Aorta (tissue), 5 donors: ENCODE measurements at regions not wholly inside any gene's neighbourhood (a gene's known extent, or its start where the extent isn't known, plus 50 kb on each side); places are given as distances from the start of the nearest gene placed in this dataset.

ENCODE experiments used
- ATAC-seq: fragments of 200-7000 bp; cut with Tn5 transposase; one replicate; pipeline ENCODE4 v1.9.1; 2022; ENCODE audit warnings: moderate library complexity; ENCODE audit not compliant: low FRiP score
- DNase-seq, 2 donors: peaks; one replicate each; pipeline ENCODE4 v3.0.0-alpha.2; 2020
- H3K27ac ChIP-seq, 2 donors: one replicate each; pipeline ENCODE4 v1.5.1; 2013; ENCODE audit warnings: low read length in 2 of 2, mild to moderate bottlenecking in 2 of 2, moderate library complexity in 2 of 2, control low read depth in 1 of 2, inconsistent platforms in 1 of 2, low read depth in 1 of 2
- H3K27me3 ChIP-seq, 2 donors: one replicate each; pipeline ENCODE4 v1.6.1; 2013; ENCODE audit warnings: control low read depth in 1 of 2, low read length in 1 of 2, mild to moderate bottlenecking in 1 of 2, moderate library complexity in 1 of 2; ENCODE audit not compliant: insufficient read depth in 2 of 2, control insufficient read depth in 1 of 2
- H3K36me3 ChIP-seq, 2 donors: one replicate each; pipeline ENCODE4 v1.6.1; 2013; ENCODE audit warnings: control low read depth in 1 of 2, low read length in 1 of 2, mild to moderate bottlenecking in 1 of 2; ENCODE audit not compliant: insufficient read depth in 2 of 2, control insufficient read depth in 1 of 2
- H3K4me1 ChIP-seq, 2 donors: one replicate each; pipeline ENCODE4 v1.6.1; 2013; ENCODE audit warnings: low read length in 2 of 2, control low read depth in 1 of 2, mild to moderate bottlenecking in 1 of 2, moderate library complexity in 1 of 2; ENCODE audit not compliant: insufficient read depth in 2 of 2, control insufficient read depth in 1 of 2
- H3K4me3 ChIP-seq, 2 donors: one replicate each; pipeline ENCODE4 v1.5.1; 2013; ENCODE audit warnings: low read length in 2 of 2, control low read depth in 1 of 2, mild to moderate bottlenecking in 1 of 2
- H3K9me3 ChIP-seq: one replicate; pipeline ENCODE4 v1.6.1; 2013; ENCODE audit warnings: mild to moderate bottlenecking, low read length; ENCODE audit not compliant: control insufficient read depth
- WGBS, 2 donors: extraction: QIAGEN DNeasy Blood & Tissue Kit; methylation state at CpG; one replicate each; pipeline ENCODE4 v1.1.7; 2013; 5-methylcytosine and 5-hydroxymethylcytosine counted together
- intact Hi-C, 2 donors: fragments of 100-400 bp; cut with DNase I; formaldehyde crosslinking; loops; one replicate each; pipeline versions ENCODE4 v1.14.2 to v1.15.0; 2022
- donor health status: healthy with polysubstance abuse.
- donor health status: Bipolar disorder and iron deficiency.
- donor health status: DM: no; HTN: no; CAD: no.
- donor health status: DM: no; HTN: no; CAD: no.
- donor health status: DM: yes; HTN: yes; CAD: no.

- Histone ChIP-seq H3K4me3 (no peak overlapping the region), H3K36me3 (no peaks in the 10 kb centered on the region), H3K4me1 (peaks cover 0 to 3% of the 10 kb centered on the region in 2 donors), H3K27me3 (no peaks in the 10 kb centered on the region), H3K27ac (no peak overlapping the region), H3K9me3 (no peaks in the 10 kb centered on the region)
- intact Hi-C loops, result loop anchor here in 1 of 2 donors (5.0 kb wide), 1 partner anchor 72 kb away; no protein-coding TSS in a partner anchor
- WGBS, 2 donors, result 57 to 70% methylated on average over 3 of the region's 3 CpGs
- no peak for ATAC-seq
- no peak for DNase-seq
Measured at GRCh38 chr12:118608770-118609344, 232.5 kb downstream of the SUDS3 start.

- Histone ChIP-seq H3K27me3 (no peaks in the 10 kb centered on the region), H3K27ac (no peak overlapping the region), H3K4me3 (no peak overlapping the region), H3K36me3 (no peaks in the 10 kb centered on the region), H3K4me1 (peaks cover 0 to 3% of the 10 kb centered on the region in 2 donors), H3K9me3 (no peaks in the 10 kb centered on the region)
- intact Hi-C loops, result no loop called here
- peak; percentile 68 for ATAC-seq
- DNase-seq, result peak; percentile 61 to 75
- WGBS, 2 donors, result 3 to 5% methylated on average over 9 of the region's 9 CpGs
Measured at GRCh38 chr12:118611295-118611694, 234.9 kb downstream of the SUDS3 start.

- no peak for DNase-seq
- intact Hi-C loops, result no loop called here
- no peak for ATAC-seq
- Histone ChIP-seq H3K4me3 (no peak overlapping the region), H3K4me1 (peaks cover 0 to 3% of the 10 kb centered on the region in 2 donors), H3K27me3 (no peaks in the 10 kb centered on the region), H3K9me3 (no peaks in the 10 kb centered on the region), H3K27ac (no peak overlapping the region), H3K36me3 (no peaks in the 10 kb centered on the region)
- 45 to 51% methylated on average over 5 of the region's 5 CpGs for WGBS, 2 donors
Measured at GRCh38 chr12:118611770-118612169, 235.4 kb downstream of the SUDS3 start.

GRCh38 chr12:118617611-118618450 lies 241.5 kb downstream of the SUDS3 start:
- Histone ChIP-seq H3K4me3 (no peak overlapping the region), H3K9me3 (no peaks in the 10 kb centered on the region), H3K4me1 (no peaks in the 10 kb centered on the region), H3K36me3 (no peaks in the 10 kb centered on the region), H3K27me3 (no peaks in the 10 kb centered on the region), H3K27ac (no peak overlapping the region)
- intact Hi-C loops, result no loop called here
- 33 to 38% methylated on average over 5 of the region's 5 CpGs for WGBS, 2 donors
- DNase-seq, result no peak
- ATAC-seq, result no peak

GRCh38 chr12:118618695-118619094 lies 242.3 kb downstream of the SUDS3 start:
- Histone ChIP-seq H3K9me3 (no peaks in the 10 kb centered on the region), H3K4me3 (no peak overlapping the region), H3K36me3 (no peaks in the 10 kb centered on the region), H3K4me1 (no peaks in the 10 kb centered on the region), H3K27ac (no peak overlapping the region), H3K27me3 (no peaks in the 10 kb centered on the region)
- no peak for DNase-seq
- no peak for ATAC-seq
- WGBS, 2 donors, result 69 to 79% methylated on average over 1 of the region's 1 CpG
- intact Hi-C loops, result no loop called here

- ATAC-seq (no peak), DNase-seq (no peak)
- Histone ChIP-seq H3K36me3 (no peaks in the 10 kb centered on the region), H3K4me3 (no peak overlapping the region), H3K9me3 (no peaks in the 10 kb centered on the region), H3K4me1 (no peaks in the 10 kb centered on the region), H3K27ac (no peak overlapping the region), H3K27me3 (no peaks in the 10 kb centered on the region)
- intact Hi-C loops, result loop anchor here in 1 of 2 donors (10.0 kb wide), 1 partner anchor 220 kb away; no protein-coding TSS in a partner anchor
- WGBS, 2 donors, result 80 to 85% methylated on average over 3 of the region's 3 CpGs
Measured at GRCh38 chr12:118625050-118625675, 248.8 kb downstream of the SUDS3 start.

- ATAC-seq (no peak), DNase-seq (no peak)
- no peak overlapping the region for H3K27ac ChIP-seq
- intact Hi-C loops, result no loop called here
- H3K4me3 ChIP-seq, result no peak overlapping the region
- H3K27me3 ChIP-seq, result no peaks in the 10 kb centered on the region
- no peaks in the 10 kb centered on the region for H3K4me1 ChIP-seq
- 52 to 58% methylated on average over 4 of the region's 4 CpGs for WGBS, 2 donors
- H3K9me3 ChIP-seq, result no peaks in the 10 kb centered on the region
- no peaks in the 10 kb centered on the region for H3K36me3 ChIP-seq
Measured at GRCh38 chr12:118633071-118633470, 256.7 kb downstream of the SUDS3 start.

- DNase-seq (no peak), ATAC-seq (no peak)
- H3K4me1 ChIP-seq, result no peaks in the 10 kb centered on the region
- H3K9me3 ChIP-seq, result no peaks in the 10 kb centered on the region
- no peak overlapping the region for H3K4me3 ChIP-seq
- intact Hi-C loops, result no loop called here
- no peak overlapping the region for H3K27ac ChIP-seq
- no peaks in the 10 kb centered on the region for H3K36me3 ChIP-seq
- WGBS, 2 donors, result 79 to 82% methylated on average over 3 of the region's 3 CpGs
- H3K27me3 ChIP-seq, result no peaks in the 10 kb centered on the region
Measured at GRCh38 chr12:118635276-118635675, 258.9 kb downstream of the SUDS3 start.
